ENCODE measurements at regions not wholly inside any gene's neighbourhood (a gene's known extent, or its start where the extent isn't known, plus 50 kb on each side); places are given as distances from the start of the nearest gene placed in this dataset.

DNA sequence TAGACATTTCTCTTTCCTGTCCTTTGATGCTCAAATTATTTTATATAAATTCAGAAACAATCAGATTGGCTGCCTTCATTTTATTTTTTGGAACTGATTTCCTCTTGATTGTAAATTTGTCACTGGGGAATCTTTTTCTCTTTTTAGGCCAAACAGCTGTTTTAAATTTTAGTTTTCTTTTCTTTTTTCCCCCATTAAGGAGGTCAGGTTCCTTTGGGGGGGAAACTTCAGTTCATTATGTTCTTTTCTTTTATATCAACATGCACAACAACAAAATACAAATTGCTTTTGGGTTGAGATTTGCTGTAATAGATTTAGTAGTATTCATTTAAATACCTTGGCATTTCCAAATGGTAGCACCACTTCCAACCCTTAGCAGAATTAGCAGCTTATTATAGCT is 264.8 kb upstream of the SPRY2 start:
- TF ChIP-seq, protein P1, sequence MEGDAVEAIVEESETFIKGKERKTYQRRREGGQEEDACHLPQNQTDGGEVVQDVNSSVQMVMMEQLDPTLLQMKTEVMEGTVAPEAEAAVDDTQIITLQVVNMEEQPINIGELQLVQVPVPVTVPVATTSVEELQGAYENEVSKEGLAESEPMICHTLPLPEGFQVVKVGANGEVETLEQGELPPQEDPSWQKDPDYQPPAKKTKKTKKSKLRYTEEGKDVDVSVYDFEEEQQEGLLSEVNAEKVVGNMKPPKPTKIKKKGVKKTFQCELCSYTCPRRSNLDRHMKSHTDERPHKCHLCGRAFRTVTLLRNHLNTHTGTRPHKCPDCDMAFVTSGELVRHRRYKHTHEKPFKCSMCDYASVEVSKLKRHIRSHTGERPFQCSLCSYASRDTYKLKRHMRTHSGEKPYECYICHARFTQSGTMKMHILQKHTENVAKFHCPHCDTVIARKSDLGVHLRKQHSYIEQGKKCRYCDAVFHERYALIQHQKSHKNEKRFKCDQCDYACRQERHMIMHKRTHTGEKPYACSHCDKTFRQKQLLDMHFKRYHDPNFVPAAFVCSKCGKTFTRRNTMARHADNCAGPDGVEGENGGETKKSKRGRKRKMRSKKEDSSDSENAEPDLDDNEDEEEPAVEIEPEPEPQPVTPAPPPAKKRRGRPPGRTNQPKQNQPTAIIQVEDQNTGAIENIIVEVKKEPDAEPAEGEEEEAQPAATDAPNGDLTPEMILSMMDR (IDR thresholded peaks at IDR 0.05), result no peak
- TF ChIP-seq POLR2A (IDR thresholded peaks at IDR 0.05), result no peak
